Activated CD8-positive, alpha-beta T cell treated with anti-CD3 and anti-CD28 coated beads for 36 hours (primary cell): ENCODE measurements at regions not wholly inside any gene's neighbourhood (a gene's known extent, or its start where the extent isn't known, plus 50 kb on each side); places are given as distances from the start of the nearest gene placed in this dataset.
A peak's percentile ranks its signal among the peaks of the same experiment; 100 is the strongest.

Source experiments
- ATAC-seq: fragments of 200-7000 bp; cut with Tn5 transposase; one replicate; pipeline ENCODE4 v1.10.0; 2021; ENCODE audit warnings: mild to moderate bottlenecking, moderate library complexity
- CTCF ChIA-PET: fragments of 350-600 bp; sonication (Branson Sonifier 250); formaldehyde crosslinking; loops from one replicate; lab custom pipeline; 2021; ENCODE audit warnings: antibody characterized with exemption; lab: Charles Lee
- POLR2A ChIA-PET: fragments of 350-600 bp; sonication (Branson Sonifier 250); formaldehyde crosslinking; loops from one replicate; lab custom pipeline; 2021; ENCODE audit warnings: antibody characterized with exemption; lab: Charles Lee
- DNase-seq: peaks from one replicate; pipeline ENCODE4 v3.0.0-alpha.2; 2020
- H3K27ac Mint-ChIP-seq: one replicate; pipeline ENCODE4 v1.8.0; 2021; ENCODE audit warnings: mild to moderate bottlenecking, mixed read lengths
- H3K27me3 Mint-ChIP-seq: one replicate; pipeline ENCODE4 v1.8.0; 2021; ENCODE audit warnings: mixed read lengths
- H3K36me3 Mint-ChIP-seq: one replicate; pipeline ENCODE4 v1.8.0; 2021; ENCODE audit warnings: low read depth, mixed read lengths
- H3K4me1 Mint-ChIP-seq: one replicate; pipeline ENCODE4 v1.8.0; 2021; ENCODE audit warnings: low read depth, mixed read lengths
- H3K4me3 Mint-ChIP-seq: one replicate; pipeline ENCODE4 v1.8.0; 2021; ENCODE audit warnings: mild to moderate bottlenecking, moderate library complexity, mixed read lengths
- H3K9me3 Mint-ChIP-seq: one replicate; pipeline ENCODE4 v1.8.0; 2021; ENCODE audit warnings: mixed read lengths
- CTCF ChIP-seq: fragments of 200-600 bp; IDR thresholded peaks from one replicate; pipeline ENCODE4 v1.8.0; 2022; ENCODE audit warnings: antibody characterized with exemption, mild to moderate bottlenecking
- intact Hi-C: fragments of 100-400 bp; cut with micrococcal nuclease; formaldehyde crosslinking; loops from one replicate; pipeline ENCODE4 v1.10.0; 2022

GRCh38 chr15:69805248-69805953, 292.3 kb downstream of the TLE3 start:
- ChIA-PET POLR2A (no interaction called here), CTCF (no interaction called here)
- H3K9me3 Mint-ChIP-seq = no peaks in the 10 kb centered on the region
- intact Hi-C loops = no loop called here
- ATAC-seq = no peak
- TF ChIP-seq CTCF = no peak
- DNase-seq = no peak
- peaks cover 16% of the 10 kb centered on the region for H3K4me1 Mint-ChIP-seq
- H3K27ac Mint-ChIP-seq = no peak overlapping the region
- peaks cover 6% of the 10 kb centered on the region for H3K27me3 Mint-ChIP-seq
- no peaks in the 10 kb centered on the region for H3K36me3 Mint-ChIP-seq
- no peak overlapping the region for H3K4me3 Mint-ChIP-seq

- no peak for ATAC-seq
- H3K36me3 Mint-ChIP-seq = no peaks in the 10 kb centered on the region
- H3K27ac Mint-ChIP-seq = no peak overlapping the region
- no peaks in the 10 kb centered on the region for H3K9me3 Mint-ChIP-seq
- no peak for TF ChIP-seq CTCF
- H3K4me1 Mint-ChIP-seq = peaks cover 18% of the 10 kb centered on the region
- ChIA-PET CTCF (no interaction called here), POLR2A (interaction anchor here (0.6 kb wide), 1 partner anchor 10 kb away, joined by 3 read pairs; no protein-coding TSS in a partner anchor)
- intact Hi-C loops = no loop called here
- H3K27me3 Mint-ChIP-seq = peaks cover 6% of the 10 kb centered on the region
- DNase-seq = no peak
- no peak overlapping the region for H3K4me3 Mint-ChIP-seq
Observed at GRCh38 chr15:69806287-69806915, 291.3 kb downstream of the TLE3 start.

GRCh38 chr15:69807721-69808120, 290.0 kb downstream of the TLE3 start:
- Mint-ChIP-seq H3K4me1 (peaks cover 18% of the 10 kb centered on the region), H3K27me3 (peaks cover 6% of the 10 kb centered on the region), H3K9me3 (no peaks in the 10 kb centered on the region), H3K36me3 (no peaks in the 10 kb centered on the region), H3K27ac (no peak overlapping the region), H3K4me3 (no peak overlapping the region)
- CTCF ChIA-PET = no interaction called here
- TF ChIP-seq CTCF = no peak
- intact Hi-C loops = no loop called here
- ATAC-seq = no peak
- POLR2A ChIA-PET = no interaction called here
- DNase-seq = peak; percentile 23

GRCh38 chr15:69808756-69809155, 289.0 kb downstream of the TLE3 start:
- Mint-ChIP-seq H3K27ac (no peak overlapping the region), H3K27me3 (peaks cover 6% of the 10 kb centered on the region), H3K4me1 (peaks cover 18% of the 10 kb centered on the region), H3K4me3 (no peak overlapping the region), H3K36me3 (no peaks in the 10 kb centered on the region), H3K9me3 (no peaks in the 10 kb centered on the region)
- ChIA-PET POLR2A (no interaction called here), CTCF (no interaction called here)
- DNase-seq = no peak
- TF ChIP-seq CTCF = no peak
- no peak for ATAC-seq
- intact Hi-C loops = no loop called here

- H3K36me3 Mint-ChIP-seq = no peaks in the 10 kb centered on the region
- H3K27me3 Mint-ChIP-seq = peaks cover 6% of the 10 kb centered on the region
- CTCF ChIA-PET = no interaction called here
- DNase-seq (peak; percentile 10), ATAC-seq (peak; percentile 34)
- peaks cover 18% of the 10 kb centered on the region for H3K4me1 Mint-ChIP-seq
- H3K27ac Mint-ChIP-seq = no peak overlapping the region
- no peaks in the 10 kb centered on the region for H3K9me3 Mint-ChIP-seq
- POLR2A ChIA-PET = no interaction called here
- no peak for TF ChIP-seq CTCF
- intact Hi-C loops = no loop called here
- no peak overlapping the region for H3K4me3 Mint-ChIP-seq
Observed at GRCh38 chr15:69809421-69809820, 288.3 kb downstream of the TLE3 start.
